H1 (cell line): ENCODE measurements at regions not wholly inside any gene's neighbourhood (a gene's known extent, or its start where the extent isn't known, plus 50 kb on each side); places are given as distances from the start of the nearest gene placed in this dataset.

ENCODE experiments used
- CTCF ChIA-PET: fragments of 300-600 bp; sonication (Branson Sonifier 250); formaldehyde crosslinking; loops from one replicate; lab custom pipeline; 2021; ENCODE audit not compliant: partially characterized antibody; lab: Charles Lee
- POLR2A ChIA-PET: fragments of 300-600 bp; sonication (Branson Sonifier 250); formaldehyde crosslinking; loops from one replicate; lab custom pipeline; 2021; ENCODE audit warnings: inconsistent platforms; ENCODE audit not compliant: partially characterized antibody; lab: Charles Lee
- DNase-seq, 2 experiments: peaks; one replicate each; pipeline versions ENCODE4 v3.0.0 to v3.0.0-alpha.2; 2010 to 2022; ENCODE audit warnings: low spot score in 2 of 2, low read depth in 1 of 2, mixed read lengths in 1 of 2
- FAIRE-seq: peaks from 2 replicates; lab custom pipeline; 2011; peaks lifted over from hg19 to GRCh38; lab: Jason Lieb, UNC
- H2AFZ ChIP-seq: 2 replicates; pipeline ENCODE4 v1.8.1; 2012; ENCODE audit warnings: low read length, inconsistent platforms
- H2AK5ac ChIP-seq: 2 replicates; pipeline ENCODE4 v1.6.1; 2013; ENCODE audit warnings: low read depth, low read length
- H2BK120ac ChIP-seq: replicated peaks from 2 replicates; pipeline ENCODE3; 2013; ENCODE audit warnings: low read depth, low read length, inconsistent platforms
- H2BK12ac ChIP-seq: 2 replicates; pipeline ENCODE4 v1.6.1; 2013; ENCODE audit warnings: low read depth, low read length
- H2BK15ac ChIP-seq: 2 replicates; pipeline ENCODE4 v1.6.1; 2013; ENCODE audit warnings: low read length
- H2BK20ac ChIP-seq: 2 replicates; pipeline ENCODE4 v1.6.1; 2013; ENCODE audit warnings: low read length
- H2BK5ac ChIP-seq: 2 replicates; pipeline ENCODE4 v1.6.1; 2013; ENCODE audit warnings: low read depth, low read length
- H3K14ac ChIP-seq: 2 replicates; pipeline ENCODE4 v1.6.1; 2013; ENCODE audit warnings: inconsistent platforms; ENCODE audit not compliant: insufficient read length
- H3K18ac ChIP-seq: 2 replicates; pipeline ENCODE4 v1.6.1; 2013; ENCODE audit warnings: low read length; ENCODE audit errors: extremely low read depth
- H3K23ac ChIP-seq: 2 replicates; pipeline ENCODE4 v1.6.1; 2013; ENCODE audit warnings: inconsistent platforms; ENCODE audit not compliant: insufficient read length
- H3K23me2 ChIP-seq: 2 replicates; pipeline ENCODE4 v1.6.1; 2013; ENCODE audit warnings: low read depth, low read length
- H3K27ac ChIP-seq: 2 replicates; pipeline ENCODE4 v1.6.1; 2011; ENCODE audit warnings: low read depth, low read length, inconsistent platforms
- H3K27me3 ChIP-seq, 4 experiments: replicated peaks in 1 of 4; 1 replicate in 1 of 4; 2 replicates in 3 of 4; pipeline versions ENCODE4 v1.6.1 to v1.8.1; 2011 to 2013; ENCODE audit warnings: low read length in 3 of 4, mild to moderate bottlenecking in 3 of 4, inconsistent platforms in 2 of 4, mixed read lengths in 2 of 4, moderate library complexity in 1 of 4; ENCODE audit not compliant: control insufficient read depth in 3 of 4, insufficient read depth in 3 of 4; ENCODE audit errors: extremely low read depth in 1 of 4
- H3K36me3 ChIP-seq, 4 experiments: 2 replicates each; pipeline versions ENCODE4 v1.6.1 to v1.8.1; 2011 to 2013; ENCODE audit warnings: mild to moderate bottlenecking in 4 of 4, low read length in 3 of 4, moderate library complexity in 2 of 4, control low read depth in 1 of 4, inconsistent platforms in 1 of 4; ENCODE audit not compliant: insufficient read depth in 4 of 4, control insufficient read depth in 2 of 4
- H3K4ac ChIP-seq: replicated peaks from 2 replicates; pipeline ENCODE3; 2013; ENCODE audit warnings: low read length, low read depth, mixed read lengths, inconsistent platforms; ENCODE audit not compliant: insufficient read length
- H3K4me1 ChIP-seq, 4 experiments: replicated peaks in 1 of 4; 1 replicate in 1 of 4; 2 replicates in 3 of 4; pipeline versions ENCODE4 v1.6.1 to v1.8.1; 2011 to 2013; ENCODE audit warnings: low read length in 3 of 4, inconsistent platforms in 2 of 4, mixed read lengths in 1 of 4; ENCODE audit not compliant: insufficient read depth in 4 of 4, control insufficient read depth in 3 of 4
- H3K4me2 ChIP-seq, 2 experiments: 2 replicates each; pipeline versions ENCODE4 v1.6.1 to v1.8.1; 2011 to 2013; ENCODE audit warnings: low read depth in 2 of 2, low read length in 2 of 2, control low read depth in 1 of 2, inconsistent platforms in 1 of 2, mild to moderate bottlenecking in 1 of 2; ENCODE audit not compliant: insufficient read depth in 1 of 2
- H3K4me3 ChIP-seq, 4 experiments: fragments of 200-600, 300-600 bp in 1 of 4; sonication (generic), shearing (Covaris generic), sonication (Bioruptor Twin) in 1 of 4; 2 replicates each; pipeline versions ENCODE4 v1.5.1 to v1.8.1; 2011 to 2016; ENCODE audit warnings: low read length in 4 of 4, low read depth in 3 of 4, control low read depth in 2 of 4, inconsistent platforms in 2 of 4, mild to moderate bottlenecking in 2 of 4, mixed read lengths in 1 of 4, moderate library complexity in 1 of 4; ENCODE audit not compliant: insufficient read depth in 2 of 4; ENCODE audit errors: extremely low read depth in 1 of 4
- H3K56ac ChIP-seq: replicated peaks from 2 replicates; pipeline ENCODE3; 2013; ENCODE audit warnings: low read depth, mild to moderate bottlenecking, mixed read lengths, low read length, inconsistent platforms; ENCODE audit not compliant: insufficient read length
- H3K79me1 ChIP-seq: 2 replicates; pipeline ENCODE4 v1.6.1; 2013; ENCODE audit warnings: low read depth, low read length, control low read depth
- H3K79me2 ChIP-seq, 2 experiments: 2 replicates each; pipeline versions ENCODE4 v1.6.1 to v1.8.1; 2012 to 2013; ENCODE audit warnings: low read length in 2 of 2, mild to moderate bottlenecking in 2 of 2, inconsistent platforms in 1 of 2; ENCODE audit not compliant: insufficient read depth in 2 of 2, control insufficient read depth in 1 of 2
- H3K9ac ChIP-seq, 4 experiments: replicated peaks in 1 of 4; 1 replicate in 1 of 4; 2 replicates in 3 of 4; pipeline versions ENCODE4 v1.6.1 to v1.8.1; 2011 to 2013; ENCODE audit warnings: low read depth in 3 of 4, low read length in 3 of 4, control low read depth in 2 of 4, mild to moderate bottlenecking in 2 of 4, moderate library complexity in 2 of 4, inconsistent platforms in 1 of 4; ENCODE audit errors: extremely low read depth in 1 of 4
- H3K9me3 ChIP-seq, 2 experiments: 2 replicates each; pipeline versions ENCODE4 v1.6.1 to v1.8.1; 2012 to 2013; ENCODE audit warnings: mild to moderate bottlenecking in 2 of 2, moderate library complexity in 2 of 2, control low read depth in 1 of 2, inconsistent platforms in 1 of 2, low read depth in 1 of 2, low read length in 1 of 2, mixed read lengths in 1 of 2; ENCODE audit not compliant: insufficient read depth in 2 of 2
- H4K20me1 ChIP-seq, 2 experiments: replicated peaks in 1 of 2; 2 replicates each; pipeline versions ENCODE3 to v1.8.1; 2011 to 2013; ENCODE audit warnings: inconsistent platforms in 2 of 2, low read length in 2 of 2, mild to moderate bottlenecking in 1 of 2; ENCODE audit not compliant: insufficient read depth in 2 of 2, control insufficient read depth in 1 of 2
- H4K5ac ChIP-seq: 2 replicates; pipeline ENCODE4 v1.6.1; 2013; ENCODE audit warnings: low read length, low read depth, mixed read lengths, inconsistent platforms; ENCODE audit not compliant: insufficient read length
- H4K8ac ChIP-seq: 2 replicates; pipeline ENCODE4 v1.8.0; 2013; ENCODE audit warnings: mild to moderate bottlenecking, moderate library complexity, low read length, inconsistent platforms; ENCODE audit not compliant: insufficient read depth; ENCODE audit errors: extremely low read depth
- H4K91ac ChIP-seq: replicated peaks from 2 replicates; pipeline ENCODE3; 2013; ENCODE audit warnings: low read length, mixed read lengths, inconsistent platforms; ENCODE audit not compliant: insufficient read length
- ATF3 ChIP-seq: IDR thresholded peaks from 2 replicates; pipeline ENCODE4 v1.6.1; 2011; ENCODE audit warnings: low read depth, mild to moderate bottlenecking, low read length; ENCODE audit not compliant: insufficient read depth
- BCL11A ChIP-seq, 2 experiments: IDR thresholded peaks; one replicate each; pipeline ENCODE4 v1.6.1; 2011; ENCODE audit warnings: low read depth in 2 of 2, low read length in 2 of 2, mild to moderate bottlenecking in 2 of 2
- PHF8 ChIP-seq: fragments of 200-600 bp; sonication (generic); conservative IDR thresholded peaks from 2 replicates; pipeline ENCODE4 v1.7.1; 2012; ENCODE audit warnings: low read depth, mild to moderate bottlenecking, inconsistent platforms, low read length, moderate library complexity
- SIRT6 ChIP-seq: IDR thresholded peaks from one replicate; pipeline ENCODE4 v1.7.1; 2012; ENCODE audit warnings: low read length, inconsistent platforms
- whole genome bisulfite sequencing, 2 experiments: shearing (Covaris generic) in 1 of 2; methylation state at CpG; one replicate each; pipeline versions ENCODE4 v1.1.6 to v1.1.7; 2013 to 2015; ENCODE audit warnings: low lambda C conversion rate in 2 of 2, mixed read lengths in 2 of 2, inconsistent platforms in 1 of 2, low coverage in 1 of 2, missing lambda C conversion rate in 1 of 2; ENCODE audit not compliant: insufficient replicate concordance in 2 of 2, insufficient coverage in 1 of 2, insufficient read length in 1 of 2; ENCODE audit errors: extremely low coverage in 1 of 2, missing lambda C conversion rate in 1 of 2; 5-methylcytosine and 5-hydroxymethylcytosine counted together

GRCh38 chr5:4198461-4198860, 602.8 kb downstream of the IRX1 start:
- Histone ChIP-seq H3K18ac (0 out of 2 replicates have a peak overlapping the region, but pooled peaks have one; percentile 35), H3K4ac (no peak overlapping the region), H3K9ac (no peak overlapping the region), H3K4me3 (no peak overlapping the region), H4K5ac (no peak overlapping the region), H3K79me2 (no peaks in the 10 kb centered on the region), H4K20me1 (no peaks in the 10 kb centered on the region), H3K14ac (no peak overlapping the region), H2BK12ac (peak overlapping the region; percentile 40; the same call in 1 of the 2 replicates), H2BK5ac (no peak overlapping the region), H2BK20ac (0 out of 2 replicates have a peak overlapping the region, but pooled peaks have one; percentile 36), H2AK5ac (no peak overlapping the region), H2AFZ (no peak overlapping the region), H3K56ac (no peak overlapping the region), H2BK120ac (no peak overlapping the region), H3K23ac (no peak overlapping the region), H3K4me1 (peaks cover 0 to 22% (median 19%) of the 10 kb centered on the region in 4 experiments; a peak in 5 of 7 replicates), H3K9me3 (no peaks in the 10 kb centered on the region), H3K23me2 (no peaks in the 10 kb centered on the region), H3K79me1 (no peaks in the 10 kb centered on the region), H2BK15ac (no peak overlapping the region), H3K36me3 (no peaks in the 10 kb centered on the region), H3K4me2 (0 out of 4 replicates have a peak overlapping the region, but pooled peaks of 1 of the 2 experiments have one; percentile 27), H3K27me3 (no peaks in the 10 kb centered on the region; a peak in 1 of 7 replicates), H4K8ac (no peak overlapping the region), H4K91ac (no peak overlapping the region), H3K27ac (no peak overlapping the region)
- WGBS, 2 experiments = 77% methylated on average over 7 of the region's 7 CpGs; no CpG with 5 or more reads in 1 of the 2 experiments
- DNase-seq = no peak
- ChIA-PET POLR2A (no interaction called here), CTCF (interaction anchor here (1.0 kb wide), 1 partner anchor 14 kb away, joined by 3 read pairs; no protein-coding TSS in a partner anchor)
- FAIRE-seq = no peak
- TF ChIP-seq ATF3 (no peak), PHF8 (no peak), SIRT6 (no peak), BCL11A (IDR thresholded peaks at IDR 0.05; ENCODE audit: low read depth in 2 of 2, low read length in 2 of 2) (no peak)
